Kidney (tissue), 13 donors: ENCODE measurements at regions not wholly inside any gene's neighbourhood (a gene's known extent, or its start where the extent isn't known, plus 50 kb on each side); places are given as distances from the start of the nearest gene placed in this dataset.

Source experiments
- DNase-seq, 5 donors: peaks; one replicate each; pipeline ENCODE4 v3.0.0-alpha.2; 2013 to 2020
- FAIRE-seq: peaks from 2 replicates; lab custom pipeline; 2012; peaks lifted over from hg19 to GRCh38; lab: Jason Lieb, UNC
- H3K27ac ChIP-seq, 2 donors: one replicate each; pipeline ENCODE4 v1.7.0; 2013; ENCODE audit warnings: low read depth in 2 of 2, low read length in 2 of 2, inconsistent platforms in 1 of 2
- H3K27me3 ChIP-seq: one replicate; pipeline ENCODE4 v1.7.1; 2013; ENCODE audit warnings: low read length, inconsistent platforms; ENCODE audit not compliant: control insufficient read depth, insufficient read depth
- H3K36me3 ChIP-seq, 3 donors: one replicate each; pipeline versions ENCODE4 v1.7.0 to v1.7.1; 2013; ENCODE audit warnings: low read length in 3 of 3, control low read depth in 1 of 3, inconsistent platforms in 1 of 3; ENCODE audit not compliant: insufficient read depth in 3 of 3, control insufficient read depth in 2 of 3
- H3K4me1 ChIP-seq, 3 donors: one replicate each; pipeline versions ENCODE4 v1.7.0 to v1.7.1; 2013; ENCODE audit warnings: low read length in 3 of 3, inconsistent platforms in 1 of 3, low read depth in 1 of 3; ENCODE audit not compliant: control insufficient read depth in 2 of 3, insufficient read depth in 2 of 3
- H3K4me3 ChIP-seq, 3 donors: one replicate each; pipeline versions ENCODE4 v1.7.0 to v1.8.1; 2013; ENCODE audit warnings: low read length in 3 of 3, control low read depth in 1 of 3, inconsistent platforms in 1 of 3
- H3K9ac ChIP-seq, 3 donors: one replicate each; pipeline versions ENCODE4 v1.7.0 to v1.7.1; 2013; ENCODE audit warnings: low read length in 3 of 3, control low read depth in 1 of 3, inconsistent platforms in 1 of 3
- H3K9me3 ChIP-seq, 3 donors: one replicate each; pipeline versions ENCODE4 v1.7.0 to v1.7.1; 2013; ENCODE audit warnings: low read length in 3 of 3, control low read depth in 1 of 3, inconsistent platforms in 1 of 3; ENCODE audit not compliant: control insufficient read depth in 2 of 3, insufficient read depth in 1 of 3
- intact Hi-C: fragments of 100-400 bp; cut with DNase I; formaldehyde crosslinking; loops from one replicate; pipeline ENCODE4 v1.11.1; 2022
- TF ChIP-seq, protein P1 (sequence below): IDR thresholded peaks from 3 replicates; pipeline ENCODE4 v1.5.1; 2012; ENCODE audit warnings: mild to moderate bottlenecking, moderate library complexity, borderline replicate concordance; ENCODE audit not compliant: insufficient read depth; ENCODE audit errors: extremely low read depth
- donor health status: control.
- donor health status: control.
- donor health status: control.
- donor health status: control.
- donor health status: control.
- donor health status: DM: yes; HTN: yes; CAD: no.
- donor health status: Normal renal cell carcinoma (clear cell type).

- Histone ChIP-seq H3K27me3 (no peaks in the 10 kb centered on the region), H3K9ac (no peak overlapping the region), H3K36me3 (no peaks in the 10 kb centered on the region), H3K27ac (no peak overlapping the region), H3K9me3 (no peaks in the 10 kb centered on the region), H3K4me1 (no peaks in the 10 kb centered on the region), H3K4me3 (no peak overlapping the region)
- DNase-seq = no peak
- intact Hi-C loops = no loop called here
- TF ChIP-seq, protein P1, sequence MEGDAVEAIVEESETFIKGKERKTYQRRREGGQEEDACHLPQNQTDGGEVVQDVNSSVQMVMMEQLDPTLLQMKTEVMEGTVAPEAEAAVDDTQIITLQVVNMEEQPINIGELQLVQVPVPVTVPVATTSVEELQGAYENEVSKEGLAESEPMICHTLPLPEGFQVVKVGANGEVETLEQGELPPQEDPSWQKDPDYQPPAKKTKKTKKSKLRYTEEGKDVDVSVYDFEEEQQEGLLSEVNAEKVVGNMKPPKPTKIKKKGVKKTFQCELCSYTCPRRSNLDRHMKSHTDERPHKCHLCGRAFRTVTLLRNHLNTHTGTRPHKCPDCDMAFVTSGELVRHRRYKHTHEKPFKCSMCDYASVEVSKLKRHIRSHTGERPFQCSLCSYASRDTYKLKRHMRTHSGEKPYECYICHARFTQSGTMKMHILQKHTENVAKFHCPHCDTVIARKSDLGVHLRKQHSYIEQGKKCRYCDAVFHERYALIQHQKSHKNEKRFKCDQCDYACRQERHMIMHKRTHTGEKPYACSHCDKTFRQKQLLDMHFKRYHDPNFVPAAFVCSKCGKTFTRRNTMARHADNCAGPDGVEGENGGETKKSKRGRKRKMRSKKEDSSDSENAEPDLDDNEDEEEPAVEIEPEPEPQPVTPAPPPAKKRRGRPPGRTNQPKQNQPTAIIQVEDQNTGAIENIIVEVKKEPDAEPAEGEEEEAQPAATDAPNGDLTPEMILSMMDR = no peak
- no peak for FAIRE-seq
Measured at GRCh38 chr3:170780955-170781354, 89.0 kb downstream of the RPL22L1 start.

DNA sequence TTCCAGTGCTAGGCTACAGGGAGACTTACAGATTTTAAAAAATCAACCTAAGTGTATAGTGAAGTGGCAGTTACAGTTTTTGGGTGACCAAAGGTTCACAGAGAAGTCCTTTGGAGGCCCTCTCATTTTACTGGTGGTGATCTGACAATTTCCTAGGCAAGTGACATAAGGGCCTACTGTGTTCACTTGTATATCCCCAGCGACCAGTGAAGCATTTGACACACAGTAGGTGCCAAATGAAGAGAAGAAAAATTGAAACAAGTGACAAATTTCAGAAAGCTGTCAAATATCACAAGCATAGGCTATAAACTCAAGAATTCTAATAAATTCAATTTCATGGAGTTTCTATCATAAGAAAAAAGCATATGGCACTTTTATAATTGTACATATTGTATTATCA lies 89.5 kb downstream of the RPL22L1 start:
- intact Hi-C loops = no loop called here
- no peaks in the 10 kb centered on the region for H3K9me3 ChIP-seq
- no peak for FAIRE-seq
- no peak for DNase-seq
- H3K4me1 ChIP-seq = no peaks in the 10 kb centered on the region
- H3K36me3 ChIP-seq = no peaks in the 10 kb centered on the region
- H3K27me3 ChIP-seq = no peaks in the 10 kb centered on the region
- H3K4me3 ChIP-seq = no peak overlapping the region
- TF ChIP-seq, protein P1 = no peak
- no peak overlapping the region for H3K9ac ChIP-seq
- no peak overlapping the region for H3K27ac ChIP-seq

- Histone ChIP-seq H3K9me3 (no peaks in the 10 kb centered on the region), H3K9ac (no peak overlapping the region), H3K27ac (no peak overlapping the region), H3K36me3 (no peaks in the 10 kb centered on the region), H3K4me3 (no peak overlapping the region), H3K4me1 (no peaks in the 10 kb centered on the region), H3K27me3 (no peaks in the 10 kb centered on the region)
- FAIRE-seq (no peak), DNase-seq (no peak)
- TF ChIP-seq, protein P1 = no peak
- intact Hi-C loops = no loop called here
Measured at GRCh38 chr3:170778240-170779217, 91.5 kb downstream of the RPL22L1 start.
